ENCODE measurements at regions not wholly inside any gene's neighbourhood (a gene's known extent, or its start where the extent isn't known, plus 50 kb on each side); places are given as distances from the start of the nearest gene placed in this dataset.

GRCh38 chr10:28471652-28472050 is 61.3 kb upstream of the WAC start:
- Histone ChIP-seq H3K4me3 (ENCODE audit: low read length) (no peak overlapping the region), H3K9ac (ENCODE audit: low read length) (no peak overlapping the region), H3K27me3 (ENCODE audit: insufficient read depth, low read depth, low read length) (no peaks in the 10 kb centered on the region), H3K79me2 (replicated peaks; ENCODE audit: insufficient read depth, low read length) (no peaks in the 10 kb centered on the region), H3K9me2 (ENCODE audit: insufficient read depth, low read length) (no peaks in the 10 kb centered on the region), H4K20me1 (ENCODE audit: insufficient read depth) (no peaks in the 10 kb centered on the region), H2AFZ (ENCODE audit: low read depth, low read length) (no peak overlapping the region), H3K9me3 (ENCODE audit: low read length) (no peaks in the 10 kb centered on the region), H3K27ac (ENCODE audit: low read length) (no peak overlapping the region), H3K4me2 (ENCODE audit: low read length) (no peak overlapping the region), H3K36me3 (ENCODE audit: insufficient read depth, low read length) (no peaks in the 10 kb centered on the region), H3F3A (ENCODE audit: insufficient read depth, low read length, poor library complexity, severe bottlenecking) (no peaks in the 10 kb centered on the region)
- TF ChIP-seq EZH2 (IDR thresholded peaks at IDR 0.05; ENCODE audit: borderline replicate concordance, insufficient read depth, low read length, poor library complexity, severe bottlenecking) (no peak), POLR2AphosphoS5 (IDR thresholded peaks at IDR 0.05) (no peak), MXI1 (conservative IDR thresholded peaks at IDR 0.05; ENCODE audit: poor library complexity, severe bottlenecking) (no peak), SMC3 (conservative IDR thresholded peaks at IDR 0.05; ENCODE audit: poor library complexity) (no peak), TAF1 (IDR thresholded peaks at IDR 0.05; ENCODE audit: low read depth) (no peak), EP300 (conservative IDR thresholded peaks at IDR 0.05; ENCODE audit: poor library complexity, severe bottlenecking) (no peak), RAD21 (conservative IDR thresholded peaks at IDR 0.05) (no peak), REST (IDR thresholded peaks at IDR 0.05; ENCODE audit: borderline replicate concordance) (no peak)

GRCh38 chr10:28478646-28479045 is 54.3 kb upstream of the WAC start:
- H2AFZ ChIP-seq (ENCODE audit: low read depth, low read length) = no peak overlapping the region
- no peak overlapping the region for H3K4me3 ChIP-seq (ENCODE audit: low read length)
- H3K79me2 ChIP-seq (replicated peaks; ENCODE audit: insufficient read depth, low read length) = no peaks in the 10 kb centered on the region
- no peaks in the 10 kb centered on the region for H3F3A ChIP-seq (ENCODE audit: insufficient read depth, low read length, poor library complexity, severe bottlenecking)
- no peaks in the 10 kb centered on the region for H3K27me3 ChIP-seq (ENCODE audit: insufficient read depth, low read depth, low read length)
- H3K27ac ChIP-seq (ENCODE audit: low read length) = no peak overlapping the region
- H3K9ac ChIP-seq (ENCODE audit: low read length) = no peak overlapping the region
- no peaks in the 10 kb centered on the region for H3K9me2 ChIP-seq (ENCODE audit: insufficient read depth, low read length)
- H4K20me1 ChIP-seq (ENCODE audit: insufficient read depth) = no peaks in the 10 kb centered on the region
- no peaks in the 10 kb centered on the region for H3K36me3 ChIP-seq (ENCODE audit: insufficient read depth, low read length)
- H3K4me2 ChIP-seq (ENCODE audit: low read length) = no peak overlapping the region
- TF ChIP-seq REST (IDR thresholded peaks at IDR 0.05; ENCODE audit: borderline replicate concordance) = no peak
- no peak for TF ChIP-seq CTCF (IDR thresholded peaks at IDR 0.05; ENCODE audit: poor library complexity, severe bottlenecking)
- no peak for TF ChIP-seq EP300 (conservative IDR thresholded peaks at IDR 0.05; ENCODE audit: poor library complexity, severe bottlenecking)
- no peak for TF ChIP-seq EZH2 (IDR thresholded peaks at IDR 0.05; ENCODE audit: borderline replicate concordance, insufficient read depth, low read length, poor library complexity, severe bottlenecking)
- no peak for TF ChIP-seq MXI1 (conservative IDR thresholded peaks at IDR 0.05; ENCODE audit: poor library complexity, severe bottlenecking)
- TF ChIP-seq SMC3 (conservative IDR thresholded peaks at IDR 0.05; ENCODE audit: poor library complexity) = no peak
- no peak for TF ChIP-seq RAD21 (conservative IDR thresholded peaks at IDR 0.05)
- no peak for TF ChIP-seq TAF1 (IDR thresholded peaks at IDR 0.05; ENCODE audit: low read depth)
- no peaks in the 10 kb centered on the region for H3K9me3 ChIP-seq (ENCODE audit: low read length)
